GM12878 (cell line): ENCODE measurements at regions not wholly inside any gene's neighbourhood (a gene's known extent, or its start where the extent isn't known, plus 50 kb on each side); places are given as distances from the start of the nearest gene placed in this dataset.

Source experiments
- ATAC-seq: fragments of 200-7000 bp; cut with Tn5 transposase; 3 replicates; pipeline ENCODE4 v1.9.1; 2020; ENCODE audit warnings: mild to moderate bottlenecking, moderate library complexity
- BruUV-seq: library from RNA; stranded (reverse); fragments of 400-500 nt; replicated peaks from 2 replicates; lab custom pipeline; 2021; lab: Mats Ljungman, UMichigan
- CTCF ChIA-PET: fragments of 300-600 bp; sonication (Branson Sonifier 250); formaldehyde crosslinking; extraction: SDS; loops from one replicate; lab custom pipeline; 2021; ENCODE audit warnings: inconsistent platforms; lab: Yijun Ruan, JAX
- POLR2A ChIA-PET: fragments of 350-600 bp; formaldehyde crosslinking; extraction: SDS; loops from one replicate; lab custom pipeline; 2021; ENCODE audit warnings: inconsistent platforms; lab: Charles Lee
- RAD21 ChIA-PET: fragments of 300-600 bp; sonication (Branson Sonifier 250); formaldehyde crosslinking; loops from one replicate; lab custom pipeline; 2023; ENCODE audit warnings: antibody characterized with exemption; ENCODE audit not compliant: unreplicated experiment; lab: Charles Lee
- SMC1A ChIA-PET: fragments of 300-600 bp; sonication (Branson Sonifier 250); formaldehyde crosslinking; loops from one replicate; lab custom pipeline; 2023; ENCODE audit not compliant: unreplicated experiment, uncharacterized antibody; lab: Charles Lee
- DNase-seq: peaks from one replicate; pipeline ENCODE4 v3.0.0-alpha.2; 2011; ENCODE audit warnings: low read depth, low spot score
- FAIRE-seq: peaks from 3 replicates; lab custom pipeline; 2011; peaks lifted over from hg19 to GRCh38; lab: Jason Lieb, UNC
- H2AFZ ChIP-seq: 2 replicates; pipeline ENCODE4 v1.6.0; 2011; ENCODE audit warnings: low read depth, low read length, control low read depth; ENCODE audit not compliant: control insufficient read depth
- H3K27ac ChIP-seq: 2 replicates; pipeline ENCODE4 v1.5.1; 2011; ENCODE audit warnings: control low read depth; ENCODE audit not compliant: control insufficient read depth, insufficient read depth
- H3K27me3 ChIP-seq, 2 experiments: replicated peaks in 1 of 2; 2 replicates each; pipeline versions ENCODE4 v1.6.0 to v1.6.1; 2011; ENCODE audit warnings: low read length in 1 of 2; ENCODE audit not compliant: control insufficient read depth in 2 of 2, insufficient read depth in 2 of 2
- H3K36me3 ChIP-seq, 2 experiments: 2 replicates each; pipeline ENCODE4 v1.5.1; 2011; ENCODE audit warnings: low read length in 1 of 2; ENCODE audit not compliant: control insufficient read depth in 2 of 2, insufficient read depth in 2 of 2
- H3K4me1 ChIP-seq: 2 replicates; pipeline ENCODE4 v1.6.1; 2011; ENCODE audit warnings: mild to moderate bottlenecking, low read length, moderate library complexity, mixed read lengths; ENCODE audit not compliant: control insufficient read depth, insufficient read depth
- H3K4me2 ChIP-seq: 2 replicates; pipeline ENCODE4 v1.6.0; 2011; ENCODE audit warnings: control low read depth; ENCODE audit not compliant: control insufficient read depth, insufficient read depth
- H3K4me3 ChIP-seq: fragments of 200-600 bp; sonication (generic); 2 replicates; pipeline ENCODE4 v1.5.1; 2016
- H3K79me2 ChIP-seq: 2 replicates; pipeline ENCODE4 v1.6.0; 2011; ENCODE audit warnings: low read length; ENCODE audit not compliant: control insufficient read depth, insufficient read depth
- H3K9ac ChIP-seq: 2 replicates; pipeline ENCODE4 v1.8.0; 2011; ENCODE audit warnings: low read length, control low read depth, mixed read lengths; ENCODE audit not compliant: control insufficient read depth, insufficient read depth
- H3K9me3 ChIP-seq: replicated peaks from 3 replicates; pipeline ENCODE4 v1.5.1; 2011; ENCODE audit warnings: mild to moderate bottlenecking, low read length; ENCODE audit not compliant: control insufficient read depth, insufficient read depth
- H4K20me1 ChIP-seq: 2 replicates; pipeline ENCODE4 v1.6.0; 2011; ENCODE audit not compliant: control insufficient read depth, insufficient read depth
- CBX3 ChIP-seq: fragments of 200-600 bp; sonication (generic); IDR thresholded peaks from 2 replicates; pipeline ENCODE4 v1.6.1; 2016; ENCODE audit warnings: low read depth, borderline replicate concordance
- EP300 ChIP-seq, 2 experiments: fragments of 150-350 bp in 1 of 2; IDR thresholded peaks; 2 replicates each; pipeline ENCODE4 v1.6.1; 2011 to 2012; ENCODE audit warnings: low read depth in 2 of 2, low read length in 2 of 2, borderline replicate concordance in 1 of 2, improper control_type of control experiment in 1 of 2, inconsistent platforms in 1 of 2; ENCODE audit not compliant: control insufficient read depth in 1 of 2
- NR2C2 ChIP-seq: IDR thresholded peaks from 2 replicates; pipeline ENCODE4 v1.6.1; 2011; ENCODE audit warnings: borderline replicate concordance, low read depth; ENCODE audit not compliant: control insufficient read depth, insufficient read length
- RBBP5 ChIP-seq: fragments of 200-600 bp; sonication (generic); conservative IDR thresholded peaks from 2 replicates; pipeline ENCODE4 v1.6.1; 2016
- RCOR1 ChIP-seq: conservative IDR thresholded peaks from 2 replicates; pipeline ENCODE4 v1.6.1; 2012; ENCODE audit warnings: low read depth, low read length, improper control_type of control experiment
- SREBF2 ChIP-seq: IDR thresholded peaks from 2 replicates; pipeline ENCODE4 v1.6.1; 2012; ENCODE audit warnings: mild to moderate bottlenecking, low read length
- TCF7 ChIP-seq: IDR thresholded peaks from 2 replicates; pipeline ENCODE4 v1.6.1; 2014; ENCODE audit warnings: antibody characterized with exemption, borderline replicate concordance
- ZNF384 ChIP-seq: IDR thresholded peaks from 2 replicates; pipeline ENCODE4 v1.6.1; 2012; ENCODE audit warnings: low read depth, mild to moderate bottlenecking, low read length, improper control_type of control experiment, borderline replicate concordance
- WGBS: methylation state at CpG from one replicate; pipeline ENCODE4 v1.1.6; 2016; ENCODE audit warnings: low lambda C conversion rate; ENCODE audit not compliant: insufficient replicate concordance, insufficient coverage; ENCODE audit errors: missing lambda C conversion rate; 5-methylcytosine and 5-hydroxymethylcytosine counted together
- in situ Hi-C: fragments of 300-500 bp; cut with MboI; formaldehyde crosslinking; loops from 9 replicates; pipeline ENCODE4 v1.14.3; 2018; ENCODE audit warnings: mixed read lengths
- intact Hi-C: fragments of 100-400 bp; cut with micrococcal nuclease; formaldehyde crosslinking; loops from one replicate; pipeline ENCODE4 v1.14.2; 2022; ENCODE audit not compliant: unreplicated experiment
- TF ChIP-seq, protein P1 (sequence below): IDR thresholded peaks from 2 replicates; pipeline ENCODE4 v1.6.1; 2012; ENCODE audit warnings: low read length, inconsistent platforms
- TF ChIP-seq, protein P2 (sequence below): fragments of 450-650 bp; IDR thresholded peaks from 2 replicates; pipeline ENCODE4 v1.6.1; 2014; ENCODE audit warnings: mild to moderate bottlenecking
- TF ChIP-seq, protein P3 (sequence below): IDR thresholded peaks from 2 replicates; pipeline ENCODE4 v1.6.1; 2011; ENCODE audit warnings: mild to moderate bottlenecking, low read depth, low read length, moderate library complexity; ENCODE audit not compliant: insufficient replicate concordance
- TF ChIP-seq, protein P4 (sequence below): fragments of 450-650 bp; IDR thresholded peaks from 2 replicates; pipeline ENCODE4 v1.6.1; 2017; ENCODE audit warnings: mild to moderate bottlenecking, moderate library complexity

DNA sequence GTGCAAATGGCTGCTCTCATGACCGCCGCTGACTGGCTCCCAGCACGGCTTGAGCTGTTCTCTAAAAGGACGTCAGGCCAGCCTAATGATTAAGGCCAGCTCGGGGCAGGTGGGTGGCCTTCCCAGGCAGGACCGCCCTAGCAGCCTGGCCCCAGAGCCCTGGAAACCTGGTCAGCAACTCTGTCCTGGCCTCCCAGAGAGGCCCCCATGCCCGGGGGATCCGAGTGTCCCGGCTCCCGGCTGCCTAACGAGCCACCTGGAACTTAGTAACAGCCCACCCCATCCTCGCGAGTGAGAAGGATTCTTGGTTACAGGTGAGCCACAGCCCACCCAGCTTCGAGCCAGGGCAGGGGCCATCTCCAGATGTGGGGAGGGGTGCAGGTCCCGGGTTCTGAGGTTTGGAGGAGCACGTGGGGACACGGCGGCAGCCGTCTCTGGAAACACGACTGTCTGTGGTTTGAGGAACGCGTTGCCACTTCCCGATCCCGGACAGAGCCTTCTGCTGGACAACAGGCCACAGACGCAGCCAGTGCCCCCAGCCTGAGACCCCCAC lies 73.8 kb upstream of the FBRSL1 start:
- H3K9me3 ChIP-seq = no peaks in the 10 kb centered on the region
- CTCF ChIA-PET = interaction anchor here (1.0 to 5.0 kb wide), 7 partner anchors 45 to 200 kb away, joined by 3 to 44 read pairs (median 6); no protein-coding TSS in a partner anchor
- H3K79me2 ChIP-seq = no peaks in the 10 kb centered on the region
- H3K4me2 ChIP-seq = no peak overlapping the region
- SMC1A ChIA-PET = interaction anchor here (1.1 kb wide), 1 partner anchor 108 kb away, joined by 5 read pairs; no protein-coding TSS in a partner anchor
- 0 out of 4 replicates have a peak, but pooled peaks cover 0 to 3% of the 10 kb centered on the region in 2 experiments for H3K27me3 ChIP-seq
- H3K4me3 ChIP-seq = no peak overlapping the region
- 74% methylated on average over 21 of the region's 25 CpGs for WGBS
- no peak for DNase-seq
- no peak overlapping the region for H3K27ac ChIP-seq
- POLR2A ChIA-PET = interaction anchor here (0.5 kb wide), 1 partner anchor 292 kb away, joined by 3 read pairs; no protein-coding TSS in a partner anchor
- H4K20me1 ChIP-seq = no peaks in the 10 kb centered on the region
- no peak overlapping the region for H3K9ac ChIP-seq
- H2AFZ ChIP-seq = no peak overlapping the region
- H3K4me1 ChIP-seq = peaks cover 3% of the 10 kb centered on the region; the same call in 1 of the 2 replicates
- ATAC-seq = no peak
- no peaks in the 10 kb centered on the region for H3K36me3 ChIP-seq
- in situ Hi-C loops = loop anchor here (5.0 kb wide), 3 partner anchors 96 to 196 kb away; partner anchors contain the start of gene LRCOL1
- RAD21 ChIA-PET = interaction anchor here (1.0 to 3.2 kb wide), 4 partner anchors 11 to 200 kb away, joined by 5 to 23 read pairs (median 10); no protein-coding TSS in a partner anchor
- no peak for FAIRE-seq
- intact Hi-C loops = no loop called here
- no TSS peak for BruUV-seq
- TF ChIP-seq TCF7 = no peak
- TF ChIP-seq NR2C2 = no peak
- TF ChIP-seq ZNF384 = no peak
- TF ChIP-seq SREBF2 = no peak
- TF ChIP-seq, protein P1, sequence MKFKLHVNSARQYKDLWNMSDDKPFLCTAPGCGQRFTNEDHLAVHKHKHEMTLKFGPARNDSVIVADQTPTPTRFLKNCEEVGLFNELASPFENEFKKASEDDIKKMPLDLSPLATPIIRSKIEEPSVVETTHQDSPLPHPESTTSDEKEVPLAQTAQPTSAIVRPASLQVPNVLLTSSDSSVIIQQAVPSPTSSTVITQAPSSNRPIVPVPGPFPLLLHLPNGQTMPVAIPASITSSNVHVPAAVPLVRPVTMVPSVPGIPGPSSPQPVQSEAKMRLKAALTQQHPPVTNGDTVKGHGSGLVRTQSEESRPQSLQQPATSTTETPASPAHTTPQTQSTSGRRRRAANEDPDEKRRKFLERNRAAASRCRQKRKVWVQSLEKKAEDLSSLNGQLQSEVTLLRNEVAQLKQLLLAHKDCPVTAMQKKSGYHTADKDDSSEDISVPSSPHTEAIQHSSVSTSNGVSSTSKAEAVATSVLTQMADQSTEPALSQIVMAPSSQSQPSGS = no peak
- no peak for TF ChIP-seq EP300 (IDR thresholded peaks at IDR 0.05; ENCODE audit: borderline replicate concordance in 1 of 2, control insufficient read depth in 1 of 2, low read depth in 2 of 2, low read length in 2 of 2)
- TF ChIP-seq, protein P2, sequence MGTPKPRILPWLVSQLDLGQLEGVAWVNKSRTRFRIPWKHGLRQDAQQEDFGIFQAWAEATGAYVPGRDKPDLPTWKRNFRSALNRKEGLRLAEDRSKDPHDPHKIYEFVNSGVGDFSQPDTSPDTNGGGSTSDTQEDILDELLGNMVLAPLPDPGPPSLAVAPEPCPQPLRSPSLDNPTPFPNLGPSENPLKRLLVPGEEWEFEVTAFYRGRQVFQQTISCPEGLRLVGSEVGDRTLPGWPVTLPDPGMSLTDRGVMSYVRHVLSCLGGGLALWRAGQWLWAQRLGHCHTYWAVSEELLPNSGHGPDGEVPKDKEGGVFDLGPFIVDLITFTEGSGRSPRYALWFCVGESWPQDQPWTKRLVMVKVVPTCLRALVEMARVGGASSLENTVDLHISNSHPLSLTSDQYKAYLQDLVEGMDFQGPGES = no peak
- TF ChIP-seq CBX3 = no peak
- TF ChIP-seq RCOR1 = no peak
- TF ChIP-seq, protein P3, sequence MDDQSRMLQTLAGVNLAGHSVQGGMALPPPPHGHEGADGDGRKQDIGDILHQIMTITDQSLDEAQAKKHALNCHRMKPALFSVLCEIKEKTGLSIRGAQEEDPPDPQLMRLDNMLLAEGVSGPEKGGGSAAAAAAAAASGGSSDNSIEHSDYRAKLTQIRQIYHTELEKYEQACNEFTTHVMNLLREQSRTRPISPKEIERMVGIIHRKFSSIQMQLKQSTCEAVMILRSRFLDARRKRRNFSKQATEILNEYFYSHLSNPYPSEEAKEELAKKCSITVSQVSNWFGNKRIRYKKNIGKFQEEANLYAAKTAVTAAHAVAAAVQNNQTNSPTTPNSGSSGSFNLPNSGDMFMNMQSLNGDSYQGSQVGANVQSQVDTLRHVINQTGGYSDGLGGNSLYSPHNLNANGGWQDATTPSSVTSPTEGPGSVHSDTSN = no peak
- TF ChIP-seq, protein P4, sequence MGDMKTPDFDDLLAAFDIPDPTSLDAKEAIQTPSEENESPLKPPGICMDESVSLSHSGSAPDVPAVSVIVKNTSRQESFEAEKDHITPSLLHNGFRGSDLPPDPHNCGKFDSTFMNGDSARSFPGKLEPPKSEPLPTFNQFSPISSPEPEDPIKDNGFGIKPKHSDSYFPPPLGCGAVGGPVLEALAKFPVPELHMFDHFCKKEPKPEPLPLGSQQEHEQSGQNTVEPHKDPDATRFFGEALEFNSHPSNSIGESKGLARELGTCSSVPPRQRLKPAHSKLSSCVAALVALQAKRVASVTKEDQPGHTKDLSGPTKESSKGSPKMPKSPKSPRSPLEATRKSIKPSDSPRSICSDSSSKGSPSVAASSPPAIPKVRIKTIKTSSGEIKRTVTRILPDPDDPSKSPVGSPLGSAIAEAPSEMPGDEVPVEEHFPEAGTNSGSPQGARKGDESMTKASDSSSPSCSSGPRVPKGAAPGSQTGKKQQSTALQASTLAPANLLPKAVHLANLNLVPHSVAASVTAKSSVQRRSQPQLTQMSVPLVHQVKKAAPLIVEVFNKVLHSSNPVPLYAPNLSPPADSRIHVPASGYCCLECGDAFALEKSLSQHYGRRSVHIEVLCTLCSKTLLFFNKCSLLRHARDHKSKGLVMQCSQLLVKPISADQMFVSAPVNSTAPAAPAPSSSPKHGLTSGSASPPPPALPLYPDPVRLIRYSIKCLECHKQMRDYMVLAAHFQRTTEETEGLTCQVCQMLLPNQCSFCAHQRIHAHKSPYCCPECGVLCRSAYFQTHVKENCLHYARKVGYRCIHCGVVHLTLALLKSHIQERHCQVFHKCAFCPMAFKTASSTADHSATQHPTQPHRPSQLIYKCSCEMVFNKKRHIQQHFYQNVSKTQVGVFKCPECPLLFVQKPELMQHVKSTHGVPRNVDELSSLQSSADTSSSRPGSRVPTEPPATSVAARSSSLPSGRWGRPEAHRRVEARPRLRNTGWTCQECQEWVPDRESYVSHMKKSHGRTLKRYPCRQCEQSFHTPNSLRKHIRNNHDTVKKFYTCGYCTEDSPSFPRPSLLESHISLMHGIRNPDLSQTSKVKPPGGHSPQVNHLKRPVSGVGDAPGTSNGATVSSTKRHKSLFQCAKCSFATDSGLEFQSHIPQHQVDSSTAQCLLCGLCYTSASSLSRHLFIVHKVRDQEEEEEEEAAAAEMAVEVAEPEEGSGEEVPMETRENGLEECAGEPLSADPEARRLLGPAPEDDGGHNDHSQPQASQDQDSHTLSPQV = no peak
- TF ChIP-seq RBBP5 = no peak
